SK-N-SH (cell line): ENCODE measurements at regions not wholly inside any gene's neighbourhood (a gene's known extent, or its start where the extent isn't known, plus 50 kb on each side); places are given as distances from the start of the nearest gene placed in this dataset.

Experiments
- CHD2 ChIP-seq: fragments of 150-350 bp; IDR thresholded peaks from 2 replicates; pipeline ENCODE4 v1.6.1; 2018; ENCODE audit warnings: low read length; ENCODE audit not compliant: partially characterized antibody
- CTCF ChIP-seq: fragments of 200-600 bp; sonication (generic); IDR thresholded peaks from 2 replicates; pipeline ENCODE4 v1.6.1; 2017; ENCODE audit warnings: antibody characterized with exemption, mild to moderate bottlenecking, moderate library complexity
- JUND ChIP-seq: IDR thresholded peaks from 2 replicates; pipeline ENCODE4 v1.4.0; 2012
- MAX ChIP-seq: IDR thresholded peaks from 2 replicates; pipeline ENCODE4 v1.4.0; 2012; ENCODE audit warnings: low read depth
- PBX3 ChIP-seq: IDR thresholded peaks from 2 replicates; pipeline ENCODE4; 2012
- RXRA ChIP-seq: IDR thresholded peaks from 2 replicates; pipeline ENCODE4 v1.4.0; 2012; ENCODE audit warnings: low read depth, mild to moderate bottlenecking, borderline replicate concordance
- USF2 ChIP-seq: fragments of 150-350 bp; IDR thresholded peaks from 2 replicates; pipeline ENCODE4 v1.6.1; 2017; ENCODE audit warnings: antibody characterized with exemption, low read length, low read depth, borderline replicate concordance
- YY1 ChIP-seq: IDR thresholded peaks from 2 replicates; pipeline ENCODE4 v1.4.0; 2012; ENCODE audit warnings: low read depth, mild to moderate bottlenecking

- TF ChIP-seq MAX (no peak), CHD2 (no peak), CTCF (no peak), YY1 (no peak), PBX3 (no peak), USF2 (no peak), RXRA (no peak), JUND (no peak)
Observed at GRCh38 chr6:121592261-121592935, 157.0 kb downstream of the GJA1 start.
